Muscle layer of duodenum (tissue), 2 donors: ENCODE measurements at regions not wholly inside any gene's neighbourhood (a gene's known extent, or its start where the extent isn't known, plus 50 kb on each side); places are given as distances from the start of the nearest gene placed in this dataset.

Source experiments
- H3K27ac ChIP-seq: one replicate; pipeline ENCODE4 v1.7.0; 2013; ENCODE audit warnings: mild to moderate bottlenecking, low read length
- H3K27me3 ChIP-seq: one replicate; pipeline ENCODE4 v1.7.0; 2013; ENCODE audit warnings: low read depth, mild to moderate bottlenecking, control low read depth, low read length
- H3K36me3 ChIP-seq, 2 donors: one replicate each; pipeline ENCODE4 v1.7.0; 2013; ENCODE audit warnings: low read length in 2 of 2, control low read depth in 1 of 2, mild to moderate bottlenecking in 1 of 2; ENCODE audit not compliant: insufficient read depth in 2 of 2, control insufficient read depth in 1 of 2
- H3K4me1 ChIP-seq, 2 donors: one replicate each; pipeline ENCODE4 v1.7.0; 2013; ENCODE audit warnings: low read length in 2 of 2, mild to moderate bottlenecking in 2 of 2, control low read depth in 1 of 2, moderate library complexity in 1 of 2; ENCODE audit not compliant: insufficient read depth in 2 of 2, control insufficient read depth in 1 of 2
- H3K4me3 ChIP-seq, 2 donors: one replicate each; pipeline ENCODE4 v1.7.0; 2013; ENCODE audit warnings: low read length in 2 of 2, low read depth in 1 of 2, mild to moderate bottlenecking in 1 of 2
- H3K9me3 ChIP-seq, 2 donors: one replicate each; pipeline ENCODE4 v1.7.0; 2013; ENCODE audit warnings: low read length in 2 of 2, control low read depth in 1 of 2, mild to moderate bottlenecking in 1 of 2; ENCODE audit not compliant: control insufficient read depth in 1 of 2
- donor health status: healthy.

DNA sequence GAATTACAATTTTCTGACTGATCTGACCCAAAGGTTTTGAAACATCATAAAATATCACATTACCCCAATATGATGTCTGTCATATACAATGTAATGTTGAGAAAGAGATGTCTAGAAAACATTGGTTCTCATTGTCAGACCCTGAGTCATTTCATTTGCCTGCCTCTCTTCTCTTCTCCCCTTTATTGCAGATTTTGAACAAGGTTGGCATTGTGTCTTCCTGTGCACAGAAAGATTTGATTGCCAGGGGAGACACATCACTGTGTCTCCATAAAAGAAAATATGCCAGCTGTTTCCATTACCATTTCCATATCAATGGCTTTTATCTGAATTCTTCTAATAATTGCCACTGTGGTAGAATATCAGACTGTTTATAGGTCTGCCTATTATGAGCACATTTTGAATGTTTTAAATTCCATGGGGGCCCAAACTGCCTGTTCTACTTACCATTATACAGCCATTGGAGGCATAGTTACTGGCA lies 65.6 kb downstream of the IFI44 start:
- no peaks in the 10 kb centered on the region for H3K36me3 ChIP-seq
- no peaks in the 10 kb centered on the region for H3K9me3 ChIP-seq
- H3K4me3 ChIP-seq: no peak overlapping the region
- H3K27me3 ChIP-seq: no peaks in the 10 kb centered on the region
- H3K4me1 ChIP-seq: no peaks in the 10 kb centered on the region
- no peak overlapping the region for H3K27ac ChIP-seq

DNA sequence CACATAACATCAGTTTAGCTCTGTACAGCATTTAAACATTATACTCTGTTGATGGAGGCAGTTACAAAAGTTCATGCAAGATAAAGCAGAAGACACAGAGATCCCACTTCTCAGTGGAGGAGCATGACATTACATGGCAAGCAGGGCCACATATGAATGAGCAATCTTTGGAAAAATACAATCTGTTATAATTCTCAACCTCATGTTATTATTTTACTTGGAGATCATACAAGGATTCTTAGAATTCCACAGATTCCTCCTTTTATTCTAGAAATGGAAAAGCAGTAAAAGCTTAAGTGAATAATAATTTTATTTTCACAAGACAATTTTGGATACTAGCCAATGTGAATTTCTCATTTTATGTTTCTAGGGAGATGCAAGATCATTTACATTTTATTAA lies 66.6 kb downstream of the IFI44 start:
- Histone ChIP-seq H3K9me3 (no peaks in the 10 kb centered on the region), H3K36me3 (no peaks in the 10 kb centered on the region), H3K4me3 (no peak overlapping the region), H3K4me1 (no peaks in the 10 kb centered on the region), H3K27ac (no peak overlapping the region), H3K27me3 (no peaks in the 10 kb centered on the region)

DNA sequence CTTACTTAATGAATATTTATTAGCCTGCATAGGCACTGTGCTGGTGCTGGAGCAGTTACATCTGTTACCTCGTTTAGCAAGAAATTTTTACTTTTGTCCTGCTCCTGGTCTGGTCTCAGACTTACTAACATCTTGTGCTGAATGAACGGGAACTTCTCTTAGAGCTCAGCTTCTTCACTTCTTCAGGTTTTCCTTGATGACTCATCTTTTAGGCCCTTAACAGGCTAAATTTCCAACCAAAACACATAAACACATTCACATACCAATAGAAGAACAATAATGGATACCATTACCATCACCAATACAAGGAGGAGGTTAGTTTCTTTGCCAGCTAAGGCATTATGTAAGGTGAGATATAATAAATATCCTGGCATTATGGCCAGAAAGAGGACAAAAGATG lies 68.9 kb downstream of the IFI44 start:
- H3K4me3 ChIP-seq: no peak overlapping the region
- no peaks in the 10 kb centered on the region for H3K36me3 ChIP-seq
- no peak overlapping the region for H3K27ac ChIP-seq
- no peaks in the 10 kb centered on the region for H3K4me1 ChIP-seq
- H3K9me3 ChIP-seq: no peaks in the 10 kb centered on the region
- no peaks in the 10 kb centered on the region for H3K27me3 ChIP-seq

DNA sequence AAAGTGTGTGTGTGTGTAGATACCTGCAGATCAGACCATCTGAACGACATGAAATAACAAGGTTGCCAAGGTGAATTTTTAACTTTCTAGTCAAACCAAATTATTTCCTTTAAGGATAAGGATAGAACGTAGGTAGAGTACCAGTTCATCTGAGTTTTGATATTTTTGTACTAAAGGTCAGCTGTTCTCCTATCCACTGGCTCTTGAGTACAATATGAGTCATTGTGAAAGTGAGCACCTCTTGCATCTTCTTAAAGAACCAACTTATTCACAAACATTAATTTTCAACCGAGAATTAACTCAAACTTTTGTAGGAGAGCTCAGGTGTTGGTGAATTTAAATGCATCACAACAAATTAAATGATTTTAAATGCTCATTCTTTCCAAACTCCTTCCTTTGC lies 71.5 kb downstream of the IFI44 start:
- Histone ChIP-seq H3K4me1 (no peaks in the 10 kb centered on the region), H3K27me3 (no peaks in the 10 kb centered on the region), H3K4me3 (no peak overlapping the region), H3K27ac (no peak overlapping the region), H3K36me3 (no peaks in the 10 kb centered on the region), H3K9me3 (no peaks in the 10 kb centered on the region)

DNA sequence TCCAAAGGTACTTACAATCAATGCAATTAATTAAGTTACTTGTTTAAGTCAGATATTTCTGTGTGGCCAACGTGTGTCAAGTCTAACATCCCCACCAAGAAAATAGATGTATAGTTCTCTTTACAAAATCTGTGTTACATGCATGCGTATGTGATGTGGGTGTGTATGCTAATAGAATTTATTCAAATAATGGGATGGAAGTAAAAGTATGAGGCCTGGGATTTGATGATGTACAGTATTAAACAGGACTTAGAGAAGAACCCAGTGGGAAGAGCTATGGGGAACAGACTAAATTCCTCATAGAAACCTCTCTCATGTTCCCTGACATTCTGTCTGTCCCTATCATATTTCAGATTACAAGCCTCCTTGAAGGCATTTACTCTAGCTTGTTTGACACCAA lies 72.5 kb downstream of the IFI44 start:
- Histone ChIP-seq H3K36me3 (no peaks in the 10 kb centered on the region), H3K27me3 (no peaks in the 10 kb centered on the region), H3K4me3 (no peak overlapping the region), H3K27ac (no peak overlapping the region), H3K4me1 (no peaks in the 10 kb centered on the region), H3K9me3 (no peaks in the 10 kb centered on the region)

DNA sequence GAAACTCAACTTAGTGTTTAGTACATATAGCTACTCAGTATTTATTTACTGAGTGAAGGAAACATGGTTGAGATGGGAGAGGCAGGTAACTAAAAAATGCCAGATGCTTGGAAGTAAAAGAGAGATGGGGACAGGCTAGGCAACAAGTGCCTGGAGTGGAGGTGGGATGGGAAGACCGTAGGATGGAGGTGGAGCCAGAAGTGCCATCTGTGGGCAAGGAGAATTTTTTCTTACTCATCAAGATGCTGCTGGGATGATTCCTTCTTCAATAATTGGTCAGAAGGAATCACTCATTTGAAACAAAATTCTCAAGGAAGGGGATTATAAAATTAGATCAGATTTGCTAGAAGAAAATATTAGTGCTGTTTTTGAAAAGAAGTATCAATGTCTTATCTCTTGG lies 72.9 kb downstream of the IFI44 start:
- no peaks in the 10 kb centered on the region for H3K36me3 ChIP-seq
- no peaks in the 10 kb centered on the region for H3K9me3 ChIP-seq
- H3K4me3 ChIP-seq: no peak overlapping the region

DNA sequence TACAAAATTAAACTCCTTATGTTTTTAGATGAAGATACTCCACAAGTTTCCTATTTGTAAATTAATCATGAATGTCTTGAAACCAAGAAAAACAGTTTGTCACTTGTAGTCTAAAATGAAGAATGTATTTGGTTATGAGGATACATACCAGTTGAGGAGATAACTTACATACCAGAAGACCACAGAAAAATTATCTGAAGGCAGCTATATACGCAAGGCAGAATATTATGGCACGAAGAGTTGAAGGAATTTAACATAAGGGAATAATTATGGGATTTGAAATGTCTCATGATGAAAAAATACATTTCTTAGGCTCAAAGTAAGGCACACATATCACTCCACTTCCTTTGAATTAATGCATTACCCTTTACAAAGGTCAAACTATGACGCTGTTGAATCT lies 73.3 kb downstream of the IFI44 start:
- H3K36me3 ChIP-seq: no peaks in the 10 kb centered on the region
- H3K27ac ChIP-seq: no peak overlapping the region
- H3K9me3 ChIP-seq: no peaks in the 10 kb centered on the region
- H3K27me3 ChIP-seq: no peaks in the 10 kb centered on the region
- H3K4me1 ChIP-seq: no peaks in the 10 kb centered on the region
- no peak overlapping the region for H3K4me3 ChIP-seq

More for the DNA sequence above, 72.9 kb downstream of the IFI44 start:
- H3K4me1 ChIP-seq: no peaks in the 10 kb centered on the region
- H3K27me3 ChIP-seq: no peaks in the 10 kb centered on the region
- H3K27ac ChIP-seq: no peak overlapping the region

DNA sequence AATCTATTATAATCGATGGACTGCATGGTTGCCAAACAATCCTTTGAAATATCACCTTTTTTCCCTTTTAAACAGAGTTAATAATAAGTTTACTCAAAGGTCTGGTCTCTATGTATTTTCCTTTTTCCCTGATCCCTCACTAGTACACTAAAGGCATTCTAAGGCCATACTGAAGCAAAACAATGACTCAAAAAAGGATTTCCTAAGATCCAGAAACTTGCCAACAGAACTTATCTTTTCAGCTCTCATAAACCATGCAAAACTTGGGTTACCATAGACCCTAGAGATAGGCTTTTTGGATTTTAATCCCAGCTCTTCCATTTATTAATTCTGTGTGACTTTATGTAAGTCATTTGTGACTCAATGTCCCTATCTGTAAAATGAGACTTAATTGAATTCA lies 77.1 kb downstream of the IFI44 start:
- no peaks in the 10 kb centered on the region for H3K9me3 ChIP-seq
- no peaks in the 10 kb centered on the region for H3K4me1 ChIP-seq
- no peak overlapping the region for H3K27ac ChIP-seq
- no peak overlapping the region for H3K4me3 ChIP-seq
- no peaks in the 10 kb centered on the region for H3K36me3 ChIP-seq
- H3K27me3 ChIP-seq: no peaks in the 10 kb centered on the region

DNA sequence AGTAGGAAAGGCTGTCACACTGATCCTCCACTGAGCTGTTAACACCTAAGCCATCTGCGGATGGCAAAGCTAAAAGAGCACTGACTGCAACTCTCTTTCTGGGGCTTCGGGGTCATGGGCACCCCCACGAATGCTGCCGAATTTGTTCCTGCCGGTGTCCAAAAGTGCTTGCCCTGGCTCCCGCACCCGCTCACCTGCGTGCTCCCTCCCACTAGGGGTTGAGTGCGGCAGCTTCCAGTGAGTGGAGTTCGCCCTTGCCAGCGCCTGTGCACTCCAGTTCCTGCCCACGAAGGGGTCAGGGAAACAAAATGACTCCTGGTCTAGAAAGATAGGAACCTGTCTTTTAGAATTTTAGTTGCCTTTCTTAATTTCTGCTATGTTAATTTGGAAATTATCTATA lies 78.7 kb downstream of the IFI44 start:
- no peak overlapping the region for H3K4me3 ChIP-seq
- no peaks in the 10 kb centered on the region for H3K9me3 ChIP-seq
- H3K27me3 ChIP-seq: no peaks in the 10 kb centered on the region
- no peaks in the 10 kb centered on the region for H3K4me1 ChIP-seq
- no peak overlapping the region for H3K27ac ChIP-seq
- no peaks in the 10 kb centered on the region for H3K36me3 ChIP-seq

DNA sequence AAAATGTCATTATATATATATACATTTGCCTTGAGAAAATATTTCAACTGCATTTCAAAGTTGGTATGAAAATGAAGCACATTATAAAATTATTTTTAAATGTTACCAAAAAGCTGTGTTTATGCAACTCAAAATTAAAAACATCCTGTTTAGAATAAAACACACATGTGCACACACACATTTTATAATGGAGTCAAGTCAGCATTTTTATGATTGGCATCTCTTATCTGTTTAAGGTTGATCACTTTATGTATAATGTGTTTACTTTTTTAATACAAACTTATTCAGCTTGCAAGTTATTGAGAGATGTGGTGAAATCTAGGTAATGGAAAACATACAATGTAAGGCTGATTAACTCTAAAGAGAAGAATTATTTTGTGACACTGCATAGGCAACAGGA lies 80.4 kb downstream of the IFI44 start:
- H3K4me1 ChIP-seq: no peaks in the 10 kb centered on the region
- H3K9me3 ChIP-seq: no peaks in the 10 kb centered on the region
- H3K27me3 ChIP-seq: no peaks in the 10 kb centered on the region
- H3K36me3 ChIP-seq: no peaks in the 10 kb centered on the region
- H3K27ac ChIP-seq: no peak overlapping the region
- no peak overlapping the region for H3K4me3 ChIP-seq

DNA sequence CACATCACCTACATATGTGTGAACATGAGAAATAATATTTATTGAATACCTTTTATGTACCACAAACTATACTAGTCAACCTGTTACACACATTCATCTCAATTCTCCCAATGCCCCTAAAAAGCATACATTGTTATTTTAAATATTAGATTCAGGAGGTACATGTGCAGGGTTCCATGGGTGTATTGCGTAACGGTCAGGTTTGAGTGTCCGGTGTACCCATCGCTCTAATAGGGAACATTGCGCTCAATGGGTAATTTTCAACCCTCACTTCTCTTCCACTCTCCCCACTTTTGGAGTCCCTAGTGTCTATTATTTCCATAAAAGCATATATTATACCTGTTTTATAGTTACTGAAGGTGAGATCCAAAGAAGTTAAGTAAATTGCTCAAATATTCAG lies 82.0 kb downstream of the IFI44 start:
- Histone ChIP-seq H3K9me3 (no peaks in the 10 kb centered on the region), H3K27ac (no peak overlapping the region), H3K4me3 (no peak overlapping the region), H3K36me3 (no peaks in the 10 kb centered on the region), H3K4me1 (no peaks in the 10 kb centered on the region), H3K27me3 (no peaks in the 10 kb centered on the region)

DNA sequence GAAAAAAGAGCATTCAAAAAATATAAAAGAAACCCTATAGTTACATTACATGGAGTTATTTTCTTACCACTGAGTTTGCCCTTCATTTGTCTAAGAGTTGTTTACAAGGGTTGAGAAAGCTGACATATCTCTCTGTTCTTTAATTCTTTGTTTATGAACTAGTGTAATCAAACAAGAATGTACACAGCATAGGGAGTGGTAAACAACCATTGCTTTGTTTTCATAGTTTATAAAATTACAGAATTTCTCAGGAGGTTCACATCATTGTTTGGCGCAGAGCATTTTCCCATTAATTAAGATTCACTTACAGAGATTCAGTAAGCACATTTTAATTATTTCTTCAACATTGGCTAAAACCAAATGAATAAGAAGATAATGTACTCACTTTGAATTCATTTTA lies 87.6 kb downstream of the IFI44 start:
- Histone ChIP-seq H3K27me3 (no peaks in the 10 kb centered on the region), H3K4me1 (no peaks in the 10 kb centered on the region), H3K27ac (no peak overlapping the region), H3K9me3 (no peaks in the 10 kb centered on the region), H3K4me3 (no peak overlapping the region), H3K36me3 (no peaks in the 10 kb centered on the region)
